Left renal cortex interstitium (tissue), 4 donors: ENCODE measurements at regions not wholly inside any gene's neighbourhood (a gene's known extent, or its start where the extent isn't known, plus 50 kb on each side); places are given as distances from the start of the nearest gene placed in this dataset.
"Not testable (repeated sequence)": the region's sequence is repeated elsewhere in the genome, so short reads cannot be mapped to it uniquely, and the experiment has no call there.

Source experiments
- DNase-seq, 4 donors: peaks; one replicate each; pipeline ENCODE4 v3.0.0-alpha.2; 2013; ENCODE audit warnings: low read depth in 4 of 4, low spot score in 2 of 4, missing footprints in 1 of 4

- no peak for DNase-seq
These were observed 430.2 kb upstream of the VSTM2A start for GRCh38 chr7:54111814-54112511.

- DNase-seq: no peak
These were observed 429.6 kb upstream of the VSTM2A start for GRCh38 chr7:54112567-54112966.

- DNase-seq: no peak
These were observed 427.0 kb upstream of the VSTM2A start for GRCh38 chr7:54115028-54115763.

GRCh38 chr7:54116956-54117355 lies 425.2 kb upstream of the VSTM2A start:
- no peak for DNase-seq

GRCh38 chr7:54129035-54129434 lies 413.1 kb upstream of the VSTM2A start:
- no peak for DNase-seq

- no peak for DNase-seq
These were observed 400.6 kb upstream of the VSTM2A start for GRCh38 chr7:54141576-54141975.

GRCh38 chr7:54145716-54146115 lies 396.5 kb upstream of the VSTM2A start:
- DNase-seq: no peak

- DNase-seq: no peak
These were observed 388.7 kb upstream of the VSTM2A start for GRCh38 chr7:54153462-54153861.

GRCh38 chr7:54159088-54159487 lies 383.1 kb upstream of the VSTM2A start:
- no peak for DNase-seq

GRCh38 chr7:54161621-54162020 lies 380.6 kb upstream of the VSTM2A start:
- no peak for DNase-seq

- no peak for DNase-seq
These were observed 375.8 kb upstream of the VSTM2A start for GRCh38 chr7:54166419-54166818.

GRCh38 chr7:54179321-54180029 lies 362.7 kb upstream of the VSTM2A start:
- DNase-seq: no peak

GRCh38 chr7:54180796-54181195 lies 361.4 kb upstream of the VSTM2A start:
- no peak for DNase-seq

GRCh38 chr7:54183055-54183454 lies 359.1 kb upstream of the VSTM2A start:
- DNase-seq: no peak

- no peak for DNase-seq
These were observed 355.8 kb upstream of the VSTM2A start for GRCh38 chr7:54186336-54186735.

- no peak for DNase-seq
These were observed 354.1 kb upstream of the VSTM2A start for GRCh38 chr7:54187886-54188685.

GRCh38 chr7:54188843-54189242 lies 353.3 kb upstream of the VSTM2A start:
- DNase-seq: no peak

- DNase-seq: no peak
These were observed 352.8 kb upstream of the VSTM2A start for GRCh38 chr7:54189330-54189729.

- no peak for DNase-seq
These were observed 340.7 kb upstream of the VSTM2A start for GRCh38 chr7:54201501-54201900.

- DNase-seq: no peak
These were observed 326.8 kb upstream of the VSTM2A start for GRCh38 chr7:54215424-54215823.

- not testable (repeated sequence) for DNase-seq
These were observed 316.1 kb upstream of the VSTM2A start for GRCh38 chr7:54226030-54226429.
